SK-N-SH (cell line): ENCODE measurements at regions not wholly inside any gene's neighbourhood (a gene's known extent, or its start where the extent isn't known, plus 50 kb on each side); places are given as distances from the start of the nearest gene placed in this dataset.

ENCODE experiments used
- CTCF ChIA-PET: fragments of 300-600, 350-600 bp; formaldehyde crosslinking; extraction: SDS; loops from one replicate; lab custom pipeline; 2021; lab: Yijun Ruan, JAX
- POLR2A ChIA-PET: fragments of 350-600 bp; sonication (Branson Sonifier 250); formaldehyde crosslinking; extraction: SDS; loops from one replicate; lab custom pipeline; 2020; ENCODE audit warnings: antibody characterized with exemption, inconsistent platforms; lab: Yijun Ruan, JAX
- DNase-seq: peaks from one replicate; pipeline ENCODE4 v3.0.0; 2012
- H2AFZ ChIP-seq: fragments of 200-600 bp; sonication (generic); 2 replicates; pipeline ENCODE4 v1.8.1; 2016; ENCODE audit warnings: antibody characterized with exemption, mild to moderate bottlenecking, low read depth
- H3F3A ChIP-seq: fragments of 200-600 bp; sonication (generic); replicated peaks from 2 replicates; pipeline ENCODE3; 2016; ENCODE audit warnings: antibody characterized with exemption, mild to moderate bottlenecking; ENCODE audit not compliant: insufficient read depth
- H3K27ac ChIP-seq, 2 experiments: fragments of 200-500 bp in 1 of 2; fragments of 200-600 bp in 1 of 2; sonication (Bioruptor generic) in 1 of 2; sonication (generic), shearing (Covaris generic) in 1 of 2; 2 replicates each; pipeline versions ENCODE4 v1.5.1 to v1.6.1; 2014 to 2016; ENCODE audit warnings: low read depth in 2 of 2, inconsistent platforms in 1 of 2, low read length in 1 of 2, mild to moderate bottlenecking in 1 of 2, mixed read lengths in 1 of 2
- H3K27me3 ChIP-seq: fragments of 200-600 bp; sonication (generic), shearing (Covaris generic); 2 replicates; pipeline ENCODE4 v1.6.1; 2016; ENCODE audit warnings: mixed run types; ENCODE audit not compliant: insufficient read depth
- H3K36me3 ChIP-seq, 2 experiments: fragments of 200-500 bp in 1 of 2; fragments of 200-600 bp in 1 of 2; sonication (Bioruptor generic) in 1 of 2; sonication (generic) in 1 of 2; replicated peaks in 1 of 2; 2 replicates each; pipeline versions ENCODE3 to v1.5.1; 2014 to 2016; ENCODE audit warnings: low read length in 1 of 2, mild to moderate bottlenecking in 1 of 2; ENCODE audit not compliant: insufficient read depth in 2 of 2, control insufficient read depth in 1 of 2
- H3K4me1 ChIP-seq, 2 experiments: fragments of 200-500 bp in 1 of 2; fragments of 200-600 bp in 1 of 2; sonication (Bioruptor generic) in 1 of 2; sonication (generic), shearing (Covaris generic) in 1 of 2; 2 replicates each; pipeline versions ENCODE4 v1.5.1 to v1.6.1; 2014 to 2016; ENCODE audit warnings: low read depth in 1 of 2, low read length in 1 of 2, mixed run types in 1 of 2; ENCODE audit not compliant: insufficient read depth in 2 of 2, control insufficient read depth in 1 of 2
- H3K4me2 ChIP-seq: fragments of 200-600 bp; sonication (generic), shearing (Covaris generic); 2 replicates; pipeline ENCODE4 v1.6.1; 2017; ENCODE audit warnings: mixed run types
- H3K4me3 ChIP-seq, 2 experiments: fragments of 200-500 bp in 1 of 2; fragments of 200-600 bp in 1 of 2; sonication (Bioruptor generic) in 1 of 2; sonication (generic), shearing (Covaris generic) in 1 of 2; 2 replicates each; pipeline versions ENCODE4 v1.5.1 to v1.8.1; 2014 to 2016; ENCODE audit warnings: low read depth in 2 of 2, inconsistent platforms in 1 of 2, low read length in 1 of 2, mild to moderate bottlenecking in 1 of 2, mixed read lengths in 1 of 2, moderate library complexity in 1 of 2
- H3K79me2 ChIP-seq: fragments of 200-600 bp; sonication (generic); 2 replicates; pipeline ENCODE4 v1.8.1; 2017; ENCODE audit warnings: mild to moderate bottlenecking; ENCODE audit not compliant: insufficient read depth
- H3K9ac ChIP-seq: fragments of 200-600 bp; sonication (generic); 2 replicates; pipeline ENCODE4 v1.6.1; 2017; ENCODE audit warnings: mixed run types
- H3K9me2 ChIP-seq: fragments of 200-600 bp; sonication (generic); 2 replicates; pipeline ENCODE4 v1.6.1; 2017; ENCODE audit warnings: mixed run types
- H3K9me3 ChIP-seq: fragments of 200-600 bp; sonication (generic); 2 replicates; pipeline ENCODE4 v1.6.1; 2017; ENCODE audit warnings: mixed run types, mild to moderate bottlenecking, moderate library complexity
- H4K20me1 ChIP-seq: fragments of 200-600 bp; sonication (generic); 2 replicates; pipeline ENCODE4 v1.6.1; 2017; ENCODE audit warnings: mild to moderate bottlenecking, mixed run types; ENCODE audit not compliant: insufficient read depth
- CTCF ChIP-seq: fragments of 200-600 bp; sonication (generic); IDR thresholded peaks from 2 replicates; pipeline ENCODE4 v1.6.1; 2017; ENCODE audit warnings: antibody characterized with exemption, mild to moderate bottlenecking, moderate library complexity
- ELF1 ChIP-seq: IDR thresholded peaks from 2 replicates; pipeline ENCODE4 v1.4.0; 2012
- EP300 ChIP-seq, 2 experiments: IDR thresholded peaks; 2 replicates each; pipeline versions ENCODE4 v1.4.0 to v1.6.1; 2012; ENCODE audit warnings: borderline replicate concordance in 1 of 2, low read depth in 1 of 2, low read length in 1 of 2
- EZH2phosphoT487 ChIP-seq: fragments of 200-600 bp; sonication (generic); IDR thresholded peaks from 2 replicates; pipeline ENCODE4 v1.6.1; 2017; ENCODE audit warnings: low read depth, mixed run types, mild to moderate bottlenecking, antibody characterized with exemption, moderate library complexity, borderline replicate concordance
- FOXJ3 ChIP-seq: sonication (generic); formaldehyde crosslinking; IDR thresholded peaks from 2 replicates; pipeline ENCODE4 v1.5.1; 2020; ENCODE audit warnings: mild to moderate bottlenecking, missing genetic modification reagents
- GABPA ChIP-seq: IDR thresholded peaks from 2 replicates; pipeline ENCODE4 v1.4.0; 2012; ENCODE audit warnings: low read depth, mild to moderate bottlenecking
- JUND ChIP-seq: IDR thresholded peaks from 2 replicates; pipeline ENCODE4 v1.4.0; 2012
- MXI1 ChIP-seq: IDR thresholded peaks from 2 replicates; pipeline ENCODE4 v1.6.1; 2012; ENCODE audit warnings: mild to moderate bottlenecking, low read depth, low read length, improper control_type of control experiment
- NFIC ChIP-seq: IDR thresholded peaks from 2 replicates; pipeline ENCODE4 v1.4.0; 2012; ENCODE audit warnings: borderline replicate concordance
- PBX3 ChIP-seq: IDR thresholded peaks from 2 replicates; pipeline ENCODE4; 2012
- POLR2AphosphoS5 ChIP-seq: IDR thresholded peaks from 2 replicates; pipeline ENCODE4 v1.6.1; 2012; ENCODE audit warnings: low read depth, low read length
- RXRA ChIP-seq: IDR thresholded peaks from 2 replicates; pipeline ENCODE4 v1.4.0; 2012; ENCODE audit warnings: low read depth, mild to moderate bottlenecking, borderline replicate concordance
- SMC3 ChIP-seq: IDR thresholded peaks from 2 replicates; pipeline ENCODE4 v1.6.1; 2012; ENCODE audit warnings: low read depth, low read length, improper control_type of control experiment
- USF1 ChIP-seq: IDR thresholded peaks from 2 replicates; pipeline ENCODE4 v1.4.0; 2012; ENCODE audit warnings: low read depth, borderline replicate concordance
- YY1 ChIP-seq: IDR thresholded peaks from 2 replicates; pipeline ENCODE4 v1.4.0; 2012; ENCODE audit warnings: low read depth, mild to moderate bottlenecking
- WGBS: methylation state at CpG from one replicate; pipeline ENCODE4 v1.1.6; 2017; ENCODE audit warnings: low lambda C conversion rate; 5-methylcytosine and 5-hydroxymethylcytosine counted together
- TF ChIP-seq, protein P1 (sequence below): IDR thresholded peaks from 2 replicates; pipeline ENCODE4 v1.4.0; 2012; ENCODE audit warnings: low read depth, borderline replicate concordance
- TF ChIP-seq, protein P2 (sequence below): fragments of 150-350 bp; IDR thresholded peaks from 2 replicates; pipeline ENCODE4 v1.6.1; 2016; ENCODE audit warnings: mild to moderate bottlenecking, low read depth, low read length

- no peak for DNase-seq
- no peaks in the 10 kb centered on the region for H3K9me3 ChIP-seq
- no peak overlapping the region for H3K27ac ChIP-seq
- H3K27me3 ChIP-seq, result no peaks in the 10 kb centered on the region
- POLR2A ChIA-PET, result no interaction called here
- H3K36me3 ChIP-seq, result no peaks in the 10 kb centered on the region
- CTCF ChIA-PET, result no interaction called here
- H3K4me2 ChIP-seq, result no peak overlapping the region
- no peaks in the 10 kb centered on the region for H3K79me2 ChIP-seq
- H3K9me2 ChIP-seq, result no peaks in the 10 kb centered on the region
- no peak overlapping the region for H2AFZ ChIP-seq
- no peaks in the 10 kb centered on the region for H4K20me1 ChIP-seq
- no peak for TF ChIP-seq USF1
- no peak for TF ChIP-seq EP300 (IDR thresholded peaks at IDR 0.05; ENCODE audit: borderline replicate concordance in 1 of 2, low read depth in 1 of 2, low read length in 1 of 2)
- no peak for TF ChIP-seq ELF1
- H3K9ac ChIP-seq, result no peak overlapping the region
- no peak overlapping the region for H3K4me3 ChIP-seq
- no peaks in the 10 kb centered on the region for H3F3A ChIP-seq
- H3K4me1 ChIP-seq, result peaks cover 0 to 6% of the 10 kb centered on the region in 2 experiments; a peak in 1 of 4 replicates
- 80% methylated on average over 2 of the region's 2 CpGs for WGBS
These were observed 147.3 kb upstream of the HMHB1 start for GRCh38 chr5:143664623-143665022.

- POLR2A ChIA-PET, result no interaction called here
- WGBS, result 100% methylated on average over 2 of the region's 2 CpGs
- no peak for DNase-seq
These were observed 148.1 kb upstream of the HMHB1 start for GRCh38 chr5:143663872-143664271.

More at GRCh38 chr5:143663872-143664271, 148.1 kb upstream of the HMHB1 start:
- no peak overlapping the region for H2AFZ ChIP-seq
- H3K4me2 ChIP-seq, result no peak overlapping the region
- CTCF ChIA-PET, result no interaction called here
- no peak overlapping the region for H3K27ac ChIP-seq
- no peak overlapping the region for H3K9ac ChIP-seq
- H3K9me2 ChIP-seq, result no peaks in the 10 kb centered on the region
- no peaks in the 10 kb centered on the region for H3F3A ChIP-seq
- no peaks in the 10 kb centered on the region for H3K36me3 ChIP-seq
- no peaks in the 10 kb centered on the region for H3K79me2 ChIP-seq
- TF ChIP-seq JUND (no peak), CTCF (no peak), YY1 (no peak), GABPA (no peak), EZH2phosphoT487 (no peak), NFIC (no peak), PBX3 (no peak), MXI1 (no peak), SMC3 (no peak), POLR2AphosphoS5 (no peak), FOXJ3 (no peak), RXRA (no peak), EP300 (IDR thresholded peaks at IDR 0.05; ENCODE audit: borderline replicate concordance in 1 of 2, low read depth in 1 of 2, low read length in 1 of 2) (no peak)
- TF ChIP-seq, protein P1, sequence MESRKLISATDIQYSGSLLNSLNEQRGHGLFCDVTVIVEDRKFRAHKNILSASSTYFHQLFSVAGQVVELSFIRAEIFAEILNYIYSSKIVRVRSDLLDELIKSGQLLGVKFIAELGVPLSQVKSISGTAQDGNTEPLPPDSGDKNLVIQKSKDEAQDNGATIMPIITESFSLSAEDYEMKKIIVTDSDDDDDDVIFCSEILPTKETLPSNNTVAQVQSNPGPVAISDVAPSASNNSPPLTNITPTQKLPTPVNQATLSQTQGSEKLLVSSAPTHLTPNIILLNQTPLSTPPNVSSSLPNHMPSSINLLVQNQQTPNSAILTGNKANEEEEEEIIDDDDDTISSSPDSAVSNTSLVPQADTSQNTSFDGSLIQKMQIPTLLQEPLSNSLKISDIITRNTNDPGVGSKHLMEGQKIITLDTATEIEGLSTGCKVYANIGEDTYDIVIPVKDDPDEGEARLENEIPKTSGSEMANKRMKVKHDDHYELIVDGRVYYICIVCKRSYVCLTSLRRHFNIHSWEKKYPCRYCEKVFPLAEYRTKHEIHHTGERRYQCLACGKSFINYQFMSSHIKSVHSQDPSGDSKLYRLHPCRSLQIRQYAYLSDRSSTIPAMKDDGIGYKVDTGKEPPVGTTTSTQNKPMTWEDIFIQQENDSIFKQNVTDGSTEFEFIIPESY, result no peak
- TF ChIP-seq, protein P2, sequence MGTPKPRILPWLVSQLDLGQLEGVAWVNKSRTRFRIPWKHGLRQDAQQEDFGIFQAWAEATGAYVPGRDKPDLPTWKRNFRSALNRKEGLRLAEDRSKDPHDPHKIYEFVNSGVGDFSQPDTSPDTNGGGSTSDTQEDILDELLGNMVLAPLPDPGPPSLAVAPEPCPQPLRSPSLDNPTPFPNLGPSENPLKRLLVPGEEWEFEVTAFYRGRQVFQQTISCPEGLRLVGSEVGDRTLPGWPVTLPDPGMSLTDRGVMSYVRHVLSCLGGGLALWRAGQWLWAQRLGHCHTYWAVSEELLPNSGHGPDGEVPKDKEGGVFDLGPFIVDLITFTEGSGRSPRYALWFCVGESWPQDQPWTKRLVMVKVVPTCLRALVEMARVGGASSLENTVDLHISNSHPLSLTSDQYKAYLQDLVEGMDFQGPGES, result no peak
- H3K9me3 ChIP-seq, result no peaks in the 10 kb centered on the region
- no peak overlapping the region for H3K4me3 ChIP-seq
- no peaks in the 10 kb centered on the region for H4K20me1 ChIP-seq
- no peaks in the 10 kb centered on the region for H3K27me3 ChIP-seq
- H3K4me1 ChIP-seq, result peaks cover 0 to 6% of the 10 kb centered on the region in 2 experiments; a peak in 1 of 4 replicates
